ENCODE measurements at regions not wholly inside any gene's neighbourhood (a gene's known extent, or its start where the extent isn't known, plus 50 kb on each side); places are given as distances from the start of the nearest gene placed in this dataset.

DNA sequence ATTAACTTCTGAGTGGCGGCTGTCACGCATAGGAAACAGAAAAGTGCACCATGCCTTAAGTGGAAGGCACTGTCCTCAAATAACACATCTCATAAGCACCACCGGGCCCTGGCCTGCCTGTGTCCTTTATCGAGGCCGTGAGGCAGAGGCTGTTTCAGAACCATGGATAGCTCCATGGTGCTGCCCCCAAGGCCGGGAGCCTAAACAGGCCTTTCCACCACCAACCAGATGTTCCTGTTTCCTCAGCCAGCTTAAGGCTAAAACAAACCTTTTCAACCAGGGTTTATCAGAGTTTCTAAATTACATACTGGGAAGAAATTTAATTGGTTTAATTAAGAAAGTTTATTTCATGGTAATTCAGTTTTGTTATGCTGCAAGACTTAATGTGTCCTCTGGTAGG lies 114.4 kb downstream of the DMRTA2 start:
- TF ChIP-seq, protein P1, sequence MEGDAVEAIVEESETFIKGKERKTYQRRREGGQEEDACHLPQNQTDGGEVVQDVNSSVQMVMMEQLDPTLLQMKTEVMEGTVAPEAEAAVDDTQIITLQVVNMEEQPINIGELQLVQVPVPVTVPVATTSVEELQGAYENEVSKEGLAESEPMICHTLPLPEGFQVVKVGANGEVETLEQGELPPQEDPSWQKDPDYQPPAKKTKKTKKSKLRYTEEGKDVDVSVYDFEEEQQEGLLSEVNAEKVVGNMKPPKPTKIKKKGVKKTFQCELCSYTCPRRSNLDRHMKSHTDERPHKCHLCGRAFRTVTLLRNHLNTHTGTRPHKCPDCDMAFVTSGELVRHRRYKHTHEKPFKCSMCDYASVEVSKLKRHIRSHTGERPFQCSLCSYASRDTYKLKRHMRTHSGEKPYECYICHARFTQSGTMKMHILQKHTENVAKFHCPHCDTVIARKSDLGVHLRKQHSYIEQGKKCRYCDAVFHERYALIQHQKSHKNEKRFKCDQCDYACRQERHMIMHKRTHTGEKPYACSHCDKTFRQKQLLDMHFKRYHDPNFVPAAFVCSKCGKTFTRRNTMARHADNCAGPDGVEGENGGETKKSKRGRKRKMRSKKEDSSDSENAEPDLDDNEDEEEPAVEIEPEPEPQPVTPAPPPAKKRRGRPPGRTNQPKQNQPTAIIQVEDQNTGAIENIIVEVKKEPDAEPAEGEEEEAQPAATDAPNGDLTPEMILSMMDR (IDR thresholded peaks at IDR 0.05; ENCODE audit: low read length) = no peak
- TF ChIP-seq EZH2 (IDR thresholded peaks at IDR 0.05; ENCODE audit: borderline replicate concordance, low read length) = no peak
